LNCaP clone FGC (cell line): ENCODE measurements at regions not wholly inside any gene's neighbourhood (a gene's known extent, or its start where the extent isn't known, plus 50 kb on each side); places are given as distances from the start of the nearest gene placed in this dataset.
"Not testable (repeated sequence)": the region's sequence is repeated elsewhere in the genome, so short reads cannot be mapped to it uniquely, and the experiment has no call there.

Experiments
- DNase-seq: peaks from one replicate; pipeline ENCODE4 v3.0.0-alpha.2; 2011; ENCODE audit warnings: low read depth
- H3K4me3 ChIP-seq: 2 replicates; pipeline ENCODE4 v1.5.1; 2011; ENCODE audit warnings: mild to moderate bottlenecking, low read depth, low read length, control low read depth
- CTCF ChIP-seq: IDR thresholded peaks from 2 replicates; pipeline ENCODE4 v1.5.1; 2012; ENCODE audit warnings: mild to moderate bottlenecking; ENCODE audit not compliant: control insufficient read depth, insufficient read depth; ENCODE audit errors: extremely low read depth

GRCh38 chr9:761176-761792, 80.2 kb upstream of the DMRT1 start:
- DNase-seq, result no peak
- H3K4me3 ChIP-seq, result no peak overlapping the region
- TF ChIP-seq CTCF, result no peak

GRCh38 chr9:761793-762560, 79.5 kb upstream of the DMRT1 start:
- H3K4me3 ChIP-seq, result no peak overlapping the region
- no peak for TF ChIP-seq CTCF
- DNase-seq, result no peak

GRCh38 chr9:763692-764091, 77.8 kb upstream of the DMRT1 start:
- no peak for TF ChIP-seq CTCF
- H3K4me3 ChIP-seq, result no peak overlapping the region
- no peak for DNase-seq

- peak; percentile 74 for DNase-seq
- no peak overlapping the region for H3K4me3 ChIP-seq
- TF ChIP-seq CTCF, result peak; percentile 95
Measured at GRCh38 chr9:764105-764524, 77.4 kb upstream of the DMRT1 start.

GRCh38 chr9:764986-765385, 76.5 kb upstream of the DMRT1 start:
- H3K4me3 ChIP-seq, result no peak overlapping the region

GRCh38 chr9:767061-767561, 74.4 kb upstream of the DMRT1 start:
- DNase-seq, H3K4me3 ChIP-seq: not testable (repeated sequence)

More at GRCh38 chr9:764986-765385, 76.5 kb upstream of the DMRT1 start:
- no peak for DNase-seq
- TF ChIP-seq CTCF, result no peak

GRCh38 chr9:776086-776485, 65.4 kb upstream of the DMRT1 start:
- TF ChIP-seq CTCF, result no peak
- DNase-seq, result no peak
- no peak overlapping the region for H3K4me3 ChIP-seq
